VCaP (cell line): ENCODE measurements at regions not wholly inside any gene's neighbourhood (a gene's known extent, or its start where the extent isn't known, plus 50 kb on each side); places are given as distances from the start of the nearest gene placed in this dataset.

Experiments used
- H3K27ac ChIP-seq: fragments of 450-650 bp; 2 replicates; pipeline ENCODE4 v1.5.1; 2017
- CTCF ChIP-seq: fragments of 450-650 bp; conservative IDR thresholded peaks from 2 replicates; pipeline ENCODE4 v1.5.1; 2017; ENCODE audit warnings: mild to moderate bottlenecking, moderate library complexity

GRCh38 chr2:138942466-138942865, 162.3 kb upstream of the NXPH2 start:
- H3K27ac ChIP-seq = no peak overlapping the region
- TF ChIP-seq CTCF = no peak

GRCh38 chr2:138931284-138932256, 151.4 kb upstream of the NXPH2 start:
- no peak overlapping the region for H3K27ac ChIP-seq
- no peak for TF ChIP-seq CTCF

- TF ChIP-seq CTCF = no peak
- no peak overlapping the region for H3K27ac ChIP-seq
Measured at GRCh38 chr2:138930571-138930970, 150.4 kb upstream of the NXPH2 start.

GRCh38 chr2:138928374-138929021, 148.3 kb upstream of the NXPH2 start:
- TF ChIP-seq CTCF = no peak
- no peak overlapping the region for H3K27ac ChIP-seq

GRCh38 chr2:138922973-138923563, 142.9 kb upstream of the NXPH2 start:
- peak; percentile 74 for TF ChIP-seq CTCF
- H3K27ac ChIP-seq = no peak overlapping the region

GRCh38 chr2:138919120-138919747, 139.0 kb upstream of the NXPH2 start:
- H3K27ac ChIP-seq = no peak overlapping the region
- no peak for TF ChIP-seq CTCF

- no peak for TF ChIP-seq CTCF
- no peak overlapping the region for H3K27ac ChIP-seq
Measured at GRCh38 chr2:138910427-138910826, 130.2 kb upstream of the NXPH2 start.
